Islet precursor cell (in vitro differentiated cells): ENCODE measurements at regions not wholly inside any gene's neighbourhood (a gene's known extent, or its start where the extent isn't known, plus 50 kb on each side); places are given as distances from the start of the nearest gene placed in this dataset.

Experiments used
- DNase-seq: peaks from one replicate; pipeline ENCODE4 v3.0.0-alpha.2; 2018

DNA sequence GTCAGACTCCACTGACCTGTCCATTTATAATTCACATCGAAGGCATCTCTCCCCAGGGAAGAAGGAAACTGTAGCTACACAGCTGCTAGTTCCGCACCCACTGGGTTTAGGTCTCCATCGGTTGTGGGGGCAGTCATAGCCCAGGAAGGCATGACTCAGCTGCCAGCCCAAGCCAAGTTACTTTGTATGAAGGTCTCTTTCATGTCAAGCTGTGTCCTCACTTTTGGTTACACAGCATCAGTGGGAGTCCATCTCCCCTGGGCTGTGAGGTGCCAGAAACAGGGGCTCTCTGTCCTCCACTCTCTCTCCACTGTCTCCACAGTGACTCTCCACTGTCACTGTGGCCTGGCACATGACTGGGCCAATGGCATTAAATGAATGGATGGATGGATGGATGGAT is 585.2 kb downstream of the BRD1 start:
- DNase-seq, result peak; percentile 13

- DNase-seq, result no peak
Measured at GRCh38 chr22:49241174-49241851, 586.4 kb downstream of the BRD1 start.

GRCh38 chr22:49240472-49240871 is 587.2 kb downstream of the BRD1 start:
- DNase-seq, result peak; percentile 43

GRCh38 chr22:49240016-49240380 is 587.7 kb downstream of the BRD1 start:
- DNase-seq, result no peak

DNA sequence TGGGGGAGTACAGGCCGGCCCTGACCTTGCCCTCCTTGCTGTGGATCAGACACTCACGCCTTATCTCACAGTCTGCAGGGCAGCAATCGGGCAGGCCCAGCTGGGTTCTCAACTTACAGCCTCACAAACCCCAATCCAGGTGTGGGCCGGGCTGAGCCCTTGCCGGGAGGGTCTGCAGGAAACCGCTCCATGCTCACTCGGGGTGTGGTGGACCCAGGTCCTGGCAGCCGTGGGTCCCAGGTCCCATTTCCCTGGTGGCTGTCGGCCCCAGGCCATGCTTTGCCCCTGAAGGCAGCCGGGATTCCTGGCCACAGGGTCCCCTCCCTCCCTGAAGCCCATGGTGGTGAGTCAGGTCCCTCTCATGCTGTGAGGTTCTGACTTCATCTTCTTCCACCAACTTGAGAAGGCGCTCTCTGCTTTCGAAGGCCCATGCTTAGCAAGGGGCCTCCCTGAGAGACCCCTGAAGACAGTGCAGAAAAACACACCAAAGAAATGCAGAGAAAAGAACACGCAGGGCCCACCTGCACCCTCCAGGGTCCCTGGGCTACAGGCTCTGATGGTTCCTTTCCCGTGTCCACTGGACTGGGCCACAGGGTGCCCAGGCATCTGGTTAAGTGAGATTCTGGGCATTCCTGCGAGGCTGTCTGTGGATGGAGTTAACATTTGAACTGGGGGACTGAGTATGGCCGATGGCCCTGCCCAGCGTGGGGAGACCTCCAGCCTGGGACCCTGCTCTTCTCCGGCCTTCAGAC is 588.2 kb downstream of the BRD1 start:
- no peak for DNase-seq

GRCh38 chr22:49238181-49239141 is 589.2 kb downstream of the BRD1 start:
- DNase-seq, result peak; percentile 46

DNA sequence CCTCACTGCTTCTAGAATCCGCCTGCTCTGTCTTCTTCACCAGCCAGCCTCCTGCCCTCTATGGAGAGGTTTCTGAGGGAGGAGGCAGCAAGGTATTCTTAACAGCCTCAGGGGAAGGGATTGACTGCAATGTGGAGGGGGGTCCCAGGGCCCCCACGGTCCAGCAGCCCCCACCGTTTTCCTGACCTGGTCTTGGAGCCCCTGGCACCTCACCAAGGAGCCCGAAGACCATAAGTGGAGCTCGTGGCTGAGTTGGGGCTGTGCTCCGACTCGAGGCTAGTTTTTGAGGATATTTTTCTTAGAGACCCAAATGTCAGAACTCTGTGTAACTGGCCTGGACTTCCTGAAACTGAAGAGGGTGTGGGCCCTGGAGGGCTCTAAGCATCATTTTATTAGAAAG is 590.0 kb downstream of the BRD1 start:
- DNase-seq, result no peak

DNA sequence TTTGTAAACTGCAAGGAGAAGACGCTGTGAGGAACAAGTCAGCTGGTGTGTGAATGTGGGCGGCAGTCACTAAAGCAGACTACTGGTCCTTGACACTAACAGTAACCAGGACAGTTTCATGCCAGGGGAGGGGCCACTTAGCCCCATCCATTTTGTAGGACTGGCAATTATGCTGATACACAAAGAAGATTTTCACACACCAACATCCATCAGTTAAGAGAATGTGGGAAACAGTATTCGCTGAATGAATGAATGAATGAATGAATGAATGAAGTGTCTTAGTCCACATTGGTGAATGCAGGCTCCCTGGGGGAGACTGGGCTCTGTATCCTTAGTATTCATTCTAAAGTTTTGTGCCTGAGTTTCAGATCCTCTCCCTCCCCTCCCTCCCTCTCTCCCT is 590.4 kb downstream of the BRD1 start:
- DNase-seq, result no peak

- DNase-seq, result peak; percentile 22
Measured at GRCh38 chr22:49236541-49237075, 591.1 kb downstream of the BRD1 start.

DNA sequence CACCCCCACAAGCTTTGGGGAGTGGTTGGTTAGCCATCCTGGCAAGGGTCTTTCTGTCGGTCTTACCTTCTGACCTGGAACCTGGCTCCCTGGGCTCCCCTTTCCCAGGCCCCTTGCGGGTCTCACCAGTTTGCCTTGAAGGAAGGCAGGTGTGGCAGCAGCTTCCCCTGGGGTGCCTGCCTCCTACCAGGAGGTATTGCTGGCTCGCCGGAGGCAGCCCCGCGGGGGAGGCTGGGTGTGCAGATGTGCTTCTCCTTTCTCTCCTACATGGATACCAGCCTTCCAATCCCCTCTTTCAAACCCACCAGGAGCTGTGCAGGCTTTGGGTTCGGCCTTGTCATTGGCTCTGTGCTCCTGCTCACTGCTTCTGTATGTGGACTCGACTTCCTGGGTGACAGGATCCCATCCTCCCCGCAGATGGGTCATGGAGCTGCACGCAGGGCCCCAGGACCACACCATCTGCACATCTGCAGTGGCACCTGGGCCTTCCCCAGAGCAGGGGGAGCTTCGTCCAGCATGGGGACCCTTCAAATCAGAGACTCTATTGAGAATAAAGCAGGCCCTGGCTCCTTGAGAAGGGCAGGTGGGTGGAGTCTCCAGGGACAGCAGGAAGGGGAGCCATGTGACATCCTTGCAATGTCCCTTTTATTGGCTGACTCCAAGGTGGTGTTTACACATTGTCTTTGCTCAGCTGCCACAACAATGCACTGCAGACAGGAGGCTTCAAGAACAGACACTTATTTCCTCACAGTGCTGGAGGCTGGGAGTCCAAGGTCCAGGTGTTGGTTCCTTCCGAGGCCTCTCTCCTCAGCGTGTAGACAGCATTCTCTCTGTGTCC is 592.0 kb downstream of the BRD1 start:
- no peak for DNase-seq

DNA sequence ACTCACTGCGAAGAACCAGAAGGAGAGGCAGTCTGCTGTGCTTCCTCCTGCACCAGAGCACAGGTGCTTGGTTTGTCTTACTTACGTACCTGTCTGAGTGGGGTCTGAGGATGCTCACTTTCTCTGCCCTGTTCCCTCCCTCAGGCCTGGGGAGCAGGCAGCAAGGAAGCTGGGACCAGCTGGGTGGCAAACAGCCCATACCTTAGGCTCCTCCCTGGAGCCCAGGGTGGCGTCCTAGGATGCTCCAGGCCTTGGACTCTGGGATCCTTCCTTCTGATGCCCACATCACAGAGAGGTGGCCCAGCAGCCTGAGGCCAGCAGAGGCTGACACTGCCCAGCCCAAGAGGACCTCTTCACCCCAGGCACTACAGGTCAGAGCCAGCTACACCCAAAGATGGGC is 593.2 kb downstream of the BRD1 start:
- DNase-seq, result no peak

DNA sequence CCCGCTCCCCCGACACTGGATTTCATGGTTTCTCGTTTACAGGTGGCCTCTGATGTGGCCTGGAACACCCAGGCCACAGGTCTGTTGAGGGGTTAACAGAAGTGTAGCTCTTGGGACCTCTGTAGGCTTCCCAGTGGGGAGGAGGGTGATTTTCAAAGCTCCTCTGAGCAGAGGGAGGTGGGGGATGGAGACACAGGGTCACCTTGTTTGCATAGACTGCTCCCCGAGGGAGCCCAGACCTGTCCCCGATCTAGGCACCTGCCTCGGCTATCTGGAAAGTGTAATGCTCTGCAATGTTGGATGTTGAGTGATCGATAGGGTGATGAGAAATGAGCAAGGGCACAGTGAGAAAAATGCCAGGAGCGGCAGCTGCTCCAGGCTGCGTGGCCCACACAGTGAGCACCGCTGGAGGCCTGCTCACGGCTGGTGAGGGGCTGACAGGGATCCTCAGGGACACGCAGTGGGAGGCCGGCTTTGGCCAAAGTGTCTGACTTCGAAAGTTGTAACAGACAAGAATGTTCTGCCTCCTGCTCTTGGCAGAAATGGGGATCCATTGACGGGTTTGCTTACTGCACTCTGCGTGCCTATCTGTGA is 594.1 kb downstream of the BRD1 start:
- no peak for DNase-seq

DNA sequence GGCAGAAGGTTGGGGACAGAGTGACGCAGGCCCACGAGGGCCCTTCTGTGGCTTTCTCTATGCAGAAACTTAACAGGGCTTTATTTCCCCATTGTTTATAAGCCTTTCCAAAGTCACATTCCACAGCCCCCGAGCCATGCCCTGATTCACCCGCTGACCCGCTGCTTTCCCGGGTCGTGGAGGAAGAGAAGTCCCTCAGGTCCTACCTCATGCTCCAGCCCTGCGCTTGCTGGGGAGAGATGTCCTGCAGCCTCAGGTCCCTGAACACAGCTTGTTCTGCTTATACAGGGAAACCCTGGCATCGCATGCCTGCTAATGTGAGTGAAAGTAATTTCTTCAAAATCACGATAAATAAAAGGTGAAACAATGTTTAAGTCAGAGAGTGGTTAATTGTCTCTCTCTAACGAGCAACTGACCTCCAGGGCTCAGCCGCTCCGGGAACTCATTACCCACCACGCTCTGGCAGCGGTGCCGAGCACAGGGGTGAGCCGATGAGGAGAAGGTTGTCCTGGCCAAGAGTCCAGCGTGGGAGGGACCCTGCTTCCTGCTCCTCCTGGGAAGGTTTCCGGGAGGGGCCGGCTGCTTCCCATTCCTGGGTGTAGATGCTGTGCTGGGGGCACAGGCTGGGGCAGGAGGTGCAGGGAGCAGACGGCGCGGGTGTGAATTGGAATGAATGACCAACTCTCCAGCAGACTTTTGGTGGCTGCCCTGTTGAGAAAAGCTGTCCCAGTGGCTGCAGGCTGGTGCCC is 595.2 kb downstream of the BRD1 start:
- no peak for DNase-seq

GRCh38 chr22:49230194-49230577 is 597.5 kb downstream of the BRD1 start:
- peak; percentile 60 for DNase-seq

DNA sequence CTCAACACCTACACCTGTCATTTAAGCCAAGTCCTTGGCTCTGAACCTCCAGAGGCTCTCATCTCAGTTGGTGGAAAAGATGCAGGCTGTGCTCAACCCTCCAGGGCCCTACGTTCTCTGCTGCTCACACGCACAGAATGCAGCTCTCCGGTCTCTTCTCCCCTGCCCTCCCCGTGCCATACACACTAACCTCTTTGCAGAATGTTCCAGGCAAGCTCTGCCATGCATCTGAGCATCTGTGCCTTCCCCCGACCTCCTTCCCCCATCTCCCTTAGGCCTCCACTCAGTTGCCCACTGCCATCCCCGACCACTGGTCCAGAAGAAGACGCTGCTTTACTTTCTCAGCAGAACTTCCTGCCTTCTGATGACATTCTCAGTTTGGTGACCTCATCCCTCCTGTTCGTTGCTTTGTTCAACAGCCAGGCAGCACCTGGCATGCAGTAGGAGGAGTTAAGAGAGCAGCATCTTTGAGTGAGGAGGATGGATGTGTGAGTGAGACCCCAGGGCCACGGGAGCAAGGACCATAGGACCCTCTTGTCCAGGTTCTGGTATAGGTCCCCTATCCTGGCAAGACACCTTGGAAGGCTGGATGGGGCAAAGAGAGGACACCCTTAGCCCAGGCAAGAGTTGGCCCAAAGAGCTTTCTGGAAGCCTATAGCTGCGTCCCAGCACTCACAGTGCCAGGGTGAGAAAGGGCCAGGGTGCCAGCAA is 598.0 kb downstream of the BRD1 start:
- DNase-seq, result peak; percentile 21

DNA sequence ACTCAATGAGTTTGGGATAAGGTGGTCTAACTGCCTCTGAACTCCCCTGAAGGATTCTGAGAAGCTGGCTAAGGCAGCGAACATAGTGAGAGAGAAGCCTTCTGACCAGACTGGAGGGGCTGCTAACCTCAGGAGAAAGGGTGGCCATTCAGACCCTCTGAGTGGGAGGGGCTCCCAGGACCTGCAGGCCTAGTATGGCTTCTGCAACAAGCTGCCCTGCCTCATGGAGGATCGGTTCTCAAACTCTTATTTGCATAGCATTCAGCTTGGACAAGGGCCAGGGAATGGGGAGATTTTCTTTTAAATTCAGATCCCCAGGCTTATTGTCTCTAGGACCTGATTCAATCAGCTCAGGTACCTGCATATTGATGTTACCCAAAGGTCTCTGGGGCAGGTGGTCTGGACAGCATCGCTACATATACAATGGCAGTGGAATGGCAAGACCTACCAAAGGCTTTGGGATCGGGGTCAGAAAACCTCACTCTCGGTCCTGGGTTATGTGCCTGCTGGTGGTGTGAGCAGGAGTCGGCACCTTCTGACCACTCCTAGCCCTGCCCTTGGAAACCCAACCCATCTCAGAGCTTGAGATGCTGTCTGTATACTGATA is 599.1 kb downstream of the BRD1 start:
- DNase-seq, result no peak

- DNase-seq, result no peak
Measured at GRCh38 chr22:49227670-49228069, 600.0 kb downstream of the BRD1 start.

- DNase-seq, result no peak
Measured at GRCh38 chr22:49226096-49226495, 601.6 kb downstream of the BRD1 start.

GRCh38 chr22:49224243-49224642 is 603.4 kb downstream of the BRD1 start:
- no peak for DNase-seq

- DNase-seq, result no peak
Measured at GRCh38 chr22:49218142-49218541, 609.5 kb downstream of the BRD1 start.
